Endodermal cell (in vitro differentiated cells): ENCODE measurements at regions not wholly inside any gene's neighbourhood (a gene's known extent, or its start where the extent isn't known, plus 50 kb on each side); places are given as distances from the start of the nearest gene placed in this dataset.
A peak's percentile ranks its signal among the peaks of the same experiment; 100 is the strongest.

Experiments used
- DNase-seq: peaks from one replicate; pipeline ENCODE4 v3.0.0-alpha.2; 2017
- H3K27ac ChIP-seq: 2 replicates; pipeline ENCODE4 v1.5.1; 2013; ENCODE audit warnings: mild to moderate bottlenecking, low read depth, low read length, moderate library complexity
- H3K27me3 ChIP-seq: 2 replicates; pipeline ENCODE4 v1.6.1; 2013; ENCODE audit warnings: mild to moderate bottlenecking, low read length, moderate library complexity; ENCODE audit not compliant: insufficient read depth, control insufficient read depth, poor library complexity, severe bottlenecking
- H3K36me3 ChIP-seq: 2 replicates; pipeline ENCODE4 v1.7.0; 2013; ENCODE audit warnings: mild to moderate bottlenecking, low read length, moderate library complexity; ENCODE audit not compliant: control insufficient read depth, insufficient read depth
- H3K4me1 ChIP-seq: one replicate; pipeline ENCODE4 v1.7.0; 2013; ENCODE audit warnings: low read length; ENCODE audit not compliant: control insufficient read depth, insufficient read depth
- H3K4me3 ChIP-seq: 2 replicates; pipeline ENCODE4 v1.5.1; 2013; ENCODE audit warnings: mild to moderate bottlenecking, low read length, moderate library complexity
- H3K9ac ChIP-seq: 2 replicates; pipeline ENCODE4 v1.6.1; 2013; ENCODE audit warnings: mild to moderate bottlenecking, low read length, moderate library complexity; ENCODE audit not compliant: poor library complexity, severe bottlenecking; ENCODE audit errors: extremely low read depth
- H3K9me3 ChIP-seq: 2 replicates; pipeline ENCODE4 v1.6.1; 2013; ENCODE audit warnings: mild to moderate bottlenecking, low read length, moderate library complexity; ENCODE audit not compliant: control insufficient read depth
- H3K27ac Mint-ChIP-seq: 2 replicates; pipeline ENCODE4 v1.8.0; 2020; ENCODE audit warnings: mixed read lengths
- H3K27me3 Mint-ChIP-seq: 2 replicates; pipeline ENCODE4 v1.8.0; 2021; ENCODE audit warnings: mild to moderate bottlenecking, mixed read lengths; ENCODE audit not compliant: insufficient read depth
- H3K36me3 Mint-ChIP-seq: 2 replicates; pipeline ENCODE4 v1.8.0; 2020; ENCODE audit warnings: low read depth, mixed read lengths
- H3K4me1 Mint-ChIP-seq: 2 replicates; pipeline ENCODE4 v1.8.0; 2020; ENCODE audit warnings: mixed read lengths
- H3K4me3 Mint-ChIP-seq: 2 replicates; pipeline ENCODE4 v1.8.0; 2020; ENCODE audit warnings: mild to moderate bottlenecking, moderate library complexity, mixed read lengths
- H3K9me3 Mint-ChIP-seq: 2 replicates; pipeline ENCODE4 v1.8.0; 2020; ENCODE audit warnings: mild to moderate bottlenecking, mixed read lengths
- CTCF ChIP-seq: fragments of 200-600 bp; sonication (generic); conservative IDR thresholded peaks from 2 replicates; pipeline ENCODE4 v1.5.0; 2021; ENCODE audit warnings: antibody characterized with exemption, mild to moderate bottlenecking
- WGBS, 2 experiments: methylation state at CpG; one replicate each; pipeline versions ENCODE4 v1.1.5 to v1.1.7; 2013; ENCODE audit warnings: missing lambda C conversion rate in 2 of 2, mixed read lengths in 1 of 2; ENCODE audit not compliant: insufficient coverage in 1 of 2, insufficient read length in 1 of 2; 5-methylcytosine and 5-hydroxymethylcytosine counted together

- Mint-ChIP-seq H3K27me3 (peaks cover 15% of the 10 kb centered on the region), H3K27ac (no peak overlapping the region), H3K36me3 (no peaks in the 10 kb centered on the region), H3K4me3 (no peak overlapping the region), H3K9me3 (no peaks in the 10 kb centered on the region), H3K4me1 (peaks cover 20% of the 10 kb centered on the region)
- H3K9me3 ChIP-seq: no peaks in the 10 kb centered on the region
- H3K27ac ChIP-seq: no peak overlapping the region
- H3K4me3 ChIP-seq: no peak overlapping the region
- H3K9ac ChIP-seq: no peak overlapping the region
- peaks cover 9% of the 10 kb centered on the region for H3K27me3 ChIP-seq
- 89% methylated on average over 2 of the region's 2 CpGs; no CpG with 5 or more reads in 1 of the 2 experiments for WGBS, 2 experiments
- no peak for DNase-seq
- no peaks in the 10 kb centered on the region for H3K4me1 ChIP-seq
- no peak for TF ChIP-seq CTCF
- H3K36me3 ChIP-seq: no peaks in the 10 kb centered on the region
These were observed 166.8 kb upstream of the NCAM1 start for GRCh38 chr11:112794331-112794846.

GRCh38 chr11:112795142-112795815 is 165.9 kb upstream of the NCAM1 start:
- Mint-ChIP-seq H3K27ac (no peak overlapping the region), H3K36me3 (no peaks in the 10 kb centered on the region), H3K4me3 (no peak overlapping the region), H3K4me1 (peaks cover 20% of the 10 kb centered on the region), H3K27me3 (peaks cover 18% of the 10 kb centered on the region), H3K9me3 (no peaks in the 10 kb centered on the region)
- Histone ChIP-seq H3K4me3 (no peak overlapping the region), H3K4me1 (no peaks in the 10 kb centered on the region), H3K27me3 (peaks cover 11% of the 10 kb centered on the region), H3K27ac (peak overlapping the region; percentile 83), H3K9me3 (no peaks in the 10 kb centered on the region), H3K36me3 (no peaks in the 10 kb centered on the region), H3K9ac (no peak overlapping the region)
- 70 to 83% methylated on average over 11 to 14 of the region's 14 CpGs for WGBS, 2 experiments
- DNase-seq: peak; percentile 86
- TF ChIP-seq CTCF: peak; percentile 84

GRCh38 chr11:112795911-112796649 is 165.1 kb upstream of the NCAM1 start:
- H3K4me1 Mint-ChIP-seq: peaks cover 28% of the 10 kb centered on the region
- H3K4me3 Mint-ChIP-seq: no peak overlapping the region
- peak overlapping the region; percentile 83 for H3K27ac ChIP-seq

More at GRCh38 chr11:112795911-112796649, 165.1 kb upstream of the NCAM1 start:
- H3K27ac Mint-ChIP-seq: no peak overlapping the region
- H3K27me3 Mint-ChIP-seq: peaks cover 23% of the 10 kb centered on the region
- DNase-seq: no peak
- no peak for TF ChIP-seq CTCF
- Histone ChIP-seq H3K9ac (no peak overlapping the region), H3K4me3 (no peak overlapping the region), H3K36me3 (no peaks in the 10 kb centered on the region), H3K27me3 (peaks cover 11% of the 10 kb centered on the region), H3K4me1 (no peaks in the 10 kb centered on the region), H3K9me3 (no peaks in the 10 kb centered on the region)
- no peaks in the 10 kb centered on the region for H3K36me3 Mint-ChIP-seq
- H3K9me3 Mint-ChIP-seq: no peaks in the 10 kb centered on the region
- WGBS, 2 experiments: 79 to 83% methylated on average over 9 to 17 of the region's 17 CpGs
